SU-DHL-6 (cell line): ENCODE measurements at regions not wholly inside any gene's neighbourhood (a gene's known extent, or its start where the extent isn't known, plus 50 kb on each side); places are given as distances from the start of the nearest gene placed in this dataset.

Experiments used
- CTCF ChIP-seq: fragments of 200-600 bp; sonication (generic); IDR thresholded peaks from one replicate; pipeline ENCODE4 v1.5.1; 2017; ENCODE audit warnings: antibody characterized with exemption, mild to moderate bottlenecking, low read length, moderate library complexity; ENCODE audit not compliant: insufficient read depth, poor library complexity, severe bottlenecking
- EZH2phosphoT487 ChIP-seq: fragments of 200-600 bp; sonication (generic), shearing (Covaris generic); conservative IDR thresholded peaks from 2 replicates; pipeline ENCODE4 v1.6.1; 2018; ENCODE audit warnings: mild to moderate bottlenecking, antibody characterized with exemption, low read length, moderate library complexity, mixed read lengths

GRCh38 chr16:85982563-85982939 lies 83.6 kb downstream of the IRF8 start:
- no peak for TF ChIP-seq CTCF
- TF ChIP-seq EZH2phosphoT487: no peak
